Cardiac muscle cell (in vitro differentiated cells and primary cell): ENCODE measurements at regions not wholly inside any gene's neighbourhood (a gene's known extent, or its start where the extent isn't known, plus 50 kb on each side); places are given as distances from the start of the nearest gene placed in this dataset.
A peak's percentile ranks its signal among the peaks of the same experiment; 100 is the strongest.

Experiments used
- DNase-seq, 2 donors: peaks; one replicate each; pipeline versions ENCODE4 v3.0.0 to v3.0.0-alpha.2; 2010 to 2017; ENCODE audit warnings: low read depth in 1 of 2, low spot score in 1 of 2
- H3K27ac ChIP-seq: fragments of 200-600 bp; sonication (generic); 2 replicates; pipeline ENCODE4 v1.5.1; 2016
- H3K27me3 ChIP-seq: fragments of 200-600 bp; sonication (generic); 2 replicates; pipeline ENCODE4 v1.6.0; 2016; ENCODE audit warnings: control low read depth
- H3K36me3 ChIP-seq: fragments of 200-600 bp; sonication (generic); 2 replicates; pipeline ENCODE4 v1.5.1; 2016; ENCODE audit warnings: control low read depth
- H3K4me1 ChIP-seq: fragments of 200-600 bp; sonication (generic); 2 replicates; pipeline ENCODE4 v1.8.1; 2017; ENCODE audit warnings: low read depth, mild to moderate bottlenecking, mixed run types
- H3K4me3 ChIP-seq: fragments of 200-600 bp; sonication (generic); 2 replicates; pipeline ENCODE4 v1.5.1; 2016; ENCODE audit warnings: mild to moderate bottlenecking
- H3K9me3 ChIP-seq: fragments of 200-600 bp; sonication (generic); 2 replicates; pipeline ENCODE4 v1.5.1; 2017; ENCODE audit warnings: low read depth, mild to moderate bottlenecking, control low read depth
- CTCF ChIP-seq: IDR thresholded peaks from 2 replicates; pipeline ENCODE4 v1.5.1; 2012; ENCODE audit warnings: low read depth, mild to moderate bottlenecking, low read length

DNA sequence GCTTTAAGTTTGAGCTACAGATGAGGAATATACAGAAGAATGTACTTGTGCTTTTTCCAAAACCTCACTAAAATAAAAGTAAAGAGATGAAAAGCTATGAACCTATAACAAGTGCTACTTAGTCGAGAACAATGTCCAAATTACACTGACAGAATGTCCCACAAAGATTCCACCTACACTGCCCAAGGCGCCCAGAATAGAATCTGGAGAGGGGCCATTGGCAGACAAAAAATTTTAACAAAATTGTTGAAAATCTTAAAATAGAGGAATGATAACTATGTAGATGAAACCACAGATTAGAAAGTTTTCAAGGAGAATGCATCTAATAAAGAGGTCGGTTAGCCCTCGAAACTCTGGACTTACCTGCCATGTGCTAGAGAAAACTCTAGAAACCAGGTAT is 235.3 kb downstream of the CETN3 start:
- no peaks in the 10 kb centered on the region for H3K27me3 ChIP-seq
- no peak overlapping the region for H3K27ac ChIP-seq
- H3K36me3 ChIP-seq: no peaks in the 10 kb centered on the region
- TF ChIP-seq CTCF: no peak
- no peaks in the 10 kb centered on the region for H3K4me1 ChIP-seq
- H3K4me3 ChIP-seq: no peak overlapping the region
- DNase-seq: no peak
- H3K9me3 ChIP-seq: no peaks in the 10 kb centered on the region

GRCh38 chr5:90173299-90174030 is 236.1 kb downstream of the CETN3 start:
- TF ChIP-seq CTCF: no peak
- H3K9me3 ChIP-seq: no peaks in the 10 kb centered on the region
- H3K4me1 ChIP-seq: no peaks in the 10 kb centered on the region
- no peak for DNase-seq
- no peaks in the 10 kb centered on the region for H3K27me3 ChIP-seq
- no peak overlapping the region for H3K4me3 ChIP-seq
- no peaks in the 10 kb centered on the region for H3K36me3 ChIP-seq
- H3K27ac ChIP-seq: no peak overlapping the region

DNA sequence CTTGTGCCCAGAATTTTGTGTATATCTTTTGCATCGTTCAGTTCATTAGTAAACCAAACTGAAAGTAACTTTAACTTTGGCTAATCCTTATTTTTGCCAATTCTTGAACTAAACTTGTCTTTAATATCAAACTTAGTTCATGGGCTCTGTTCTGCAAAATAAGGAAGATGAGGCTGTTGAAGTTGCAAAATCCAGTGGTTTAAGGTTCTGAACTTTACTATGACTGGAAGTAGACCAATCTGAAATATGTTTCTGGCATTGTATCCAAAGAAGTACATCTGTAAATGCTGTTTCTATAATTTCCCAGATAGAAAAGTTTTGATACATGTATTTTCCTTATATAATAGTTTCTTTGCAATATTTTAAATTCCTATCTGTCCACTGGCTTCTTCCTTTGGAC is 238.1 kb downstream of the CETN3 start:
- peak in 1 of 2 donors; percentile 30 for DNase-seq
- H3K4me3 ChIP-seq: no peak overlapping the region
- no peaks in the 10 kb centered on the region for H3K9me3 ChIP-seq

DNA sequence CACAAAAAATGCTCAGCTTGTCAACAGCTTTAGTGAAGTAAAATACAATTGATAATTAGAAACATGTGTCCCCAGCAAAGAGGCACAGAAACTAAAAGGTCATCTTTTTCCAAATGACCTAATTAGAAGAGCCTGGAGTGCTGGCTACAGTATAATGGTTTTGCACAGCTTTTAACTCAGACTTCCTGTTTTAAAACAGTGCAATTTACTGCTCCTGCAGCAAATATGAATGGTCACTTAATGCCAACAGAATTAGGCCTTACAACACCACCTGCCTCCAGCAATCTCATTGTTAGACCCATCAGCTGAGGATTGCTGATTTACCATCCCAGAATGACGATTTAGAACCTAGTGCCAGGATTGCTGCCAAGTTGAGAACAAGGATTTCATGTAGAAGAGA is 239.3 kb downstream of the CETN3 start:
- Histone ChIP-seq H3K9me3 (no peaks in the 10 kb centered on the region), H3K36me3 (no peaks in the 10 kb centered on the region), H3K27me3 (no peaks in the 10 kb centered on the region), H3K4me3 (no peak overlapping the region), H3K27ac (no peak overlapping the region), H3K4me1 (no peaks in the 10 kb centered on the region)
- no peak for DNase-seq
- no peak for TF ChIP-seq CTCF

More for the DNA sequence above, 238.1 kb downstream of the CETN3 start:
- Histone ChIP-seq H3K4me1 (no peaks in the 10 kb centered on the region), H3K27ac (no peak overlapping the region), H3K36me3 (no peaks in the 10 kb centered on the region), H3K27me3 (no peaks in the 10 kb centered on the region)
- TF ChIP-seq CTCF: no peak

- no peak overlapping the region for H3K27ac ChIP-seq
Measured at GRCh38 chr5:90169078-90169477, 240.5 kb downstream of the CETN3 start.

More at GRCh38 chr5:90169078-90169477, 240.5 kb downstream of the CETN3 start:
- H3K9me3 ChIP-seq: no peaks in the 10 kb centered on the region
- no peaks in the 10 kb centered on the region for H3K36me3 ChIP-seq
- H3K4me3 ChIP-seq: no peak overlapping the region
- no peak for TF ChIP-seq CTCF
- no peaks in the 10 kb centered on the region for H3K27me3 ChIP-seq
- no peaks in the 10 kb centered on the region for H3K4me1 ChIP-seq
- no peak for DNase-seq
